Spleen (tissue), 7 donors: ENCODE measurements at regions not wholly inside any gene's neighbourhood (a gene's known extent, or its start where the extent isn't known, plus 50 kb on each side); places are given as distances from the start of the nearest gene placed in this dataset.

Source experiments
- POLR2A ChIP-seq, 3 donors: fragments of 450-650 bp; IDR thresholded peaks; one replicate each; pipeline ENCODE4 v1.5.1; 2017; ENCODE audit warnings: antibody characterized with exemption in 3 of 3, mild to moderate bottlenecking in 1 of 3
- POLR2AphosphoS5 ChIP-seq, 3 donors: sonication (generic); formaldehyde crosslinking; IDR thresholded peaks; one replicate each; pipeline ENCODE4 v1.5.1; 2017; ENCODE audit warnings: antibody characterized with exemption in 3 of 3
- TF ChIP-seq, protein P1 (sequence below), 11 experiments: fragments of 200-600 bp in 7 of 11; fragments of 450-650 bp in 4 of 11; sonication (generic) in 4 of 11; IDR thresholded peaks in 8 of 11; conservative IDR thresholded peaks in 3 of 11; 1 replicate in 7 of 11; 2 replicates in 4 of 11; pipeline versions ENCODE4 v1.4.0 to v1.8.0; 2016 to 2021; ENCODE audit warnings: antibody characterized with exemption in 11 of 11, inconsistent platforms in 4 of 11, mild to moderate bottlenecking in 1 of 11
- donor health status: DM: no; HTN: no; CAD: no; lungs with moderate emphysema.
- donor health status: DM: no; HTN: no; CAD: no.
- donor health status: DM: no; HTN: no; CAD: no.

- TF ChIP-seq, protein P1, sequence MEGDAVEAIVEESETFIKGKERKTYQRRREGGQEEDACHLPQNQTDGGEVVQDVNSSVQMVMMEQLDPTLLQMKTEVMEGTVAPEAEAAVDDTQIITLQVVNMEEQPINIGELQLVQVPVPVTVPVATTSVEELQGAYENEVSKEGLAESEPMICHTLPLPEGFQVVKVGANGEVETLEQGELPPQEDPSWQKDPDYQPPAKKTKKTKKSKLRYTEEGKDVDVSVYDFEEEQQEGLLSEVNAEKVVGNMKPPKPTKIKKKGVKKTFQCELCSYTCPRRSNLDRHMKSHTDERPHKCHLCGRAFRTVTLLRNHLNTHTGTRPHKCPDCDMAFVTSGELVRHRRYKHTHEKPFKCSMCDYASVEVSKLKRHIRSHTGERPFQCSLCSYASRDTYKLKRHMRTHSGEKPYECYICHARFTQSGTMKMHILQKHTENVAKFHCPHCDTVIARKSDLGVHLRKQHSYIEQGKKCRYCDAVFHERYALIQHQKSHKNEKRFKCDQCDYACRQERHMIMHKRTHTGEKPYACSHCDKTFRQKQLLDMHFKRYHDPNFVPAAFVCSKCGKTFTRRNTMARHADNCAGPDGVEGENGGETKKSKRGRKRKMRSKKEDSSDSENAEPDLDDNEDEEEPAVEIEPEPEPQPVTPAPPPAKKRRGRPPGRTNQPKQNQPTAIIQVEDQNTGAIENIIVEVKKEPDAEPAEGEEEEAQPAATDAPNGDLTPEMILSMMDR (IDR thresholded peaks at IDR 0.05 in 8 of 11, conservative IDR thresholded peaks at IDR 0.05 in 3 of 11): no peak
- TF ChIP-seq POLR2A (IDR thresholded peaks at IDR 0.05) (no peak), POLR2AphosphoS5 (IDR thresholded peaks at IDR 0.05) (no peak)
Observed at GRCh38 chr10:8325024-8325980, 270.8 kb downstream of the GATA3 start.
